PC-9 (cell line): ENCODE measurements at regions not wholly inside any gene's neighbourhood (a gene's known extent, or its start where the extent isn't known, plus 50 kb on each side); places are given as distances from the start of the nearest gene placed in this dataset.

Source experiments
- CTCF ChIP-seq: fragments of 200-600 bp; sonication (generic); conservative IDR thresholded peaks from 2 replicates; pipeline ENCODE4 v1.6.1; 2017; ENCODE audit warnings: mixed run types, antibody characterized with exemption, mild to moderate bottlenecking, moderate library complexity
- EZH2 ChIP-seq: fragments of 200-600 bp; sonication (generic); IDR thresholded peaks from 2 replicates; pipeline ENCODE4 v1.8.0; 2017; ENCODE audit warnings: antibody characterized with exemption, low read depth

- no peak for TF ChIP-seq CTCF
- no peak for TF ChIP-seq EZH2
Observed at GRCh38 chr18:40493316-40493715, 1461.7 kb upstream of the PIK3C3 start.
